ENCODE measurements at regions not wholly inside any gene's neighbourhood (a gene's known extent, or its start where the extent isn't known, plus 50 kb on each side); places are given as distances from the start of the nearest gene placed in this dataset.

- TF ChIP-seq KDM1A (CRISPR knock-in tag; IDR thresholded peaks at IDR 0.05) (no peak), ZFP1 (CRISPR knock-in tag; IDR thresholded peaks at IDR 0.05) (no peak), ZNF407 (CRISPR knock-in tag; IDR thresholded peaks at IDR 0.05; ENCODE audit: not compliant biosample characterization) (no peak), E2F1 (CRISPR knock-in tag; IDR thresholded peaks at IDR 0.05) (no peak), DDIT3 (CRISPR knock-in tag; IDR thresholded peaks at IDR 0.05) (no peak), ATAD3A (CRISPR knock-in tag; IDR thresholded peaks at IDR 0.05) (no peak), SP1 (IDR thresholded peaks at IDR 0.05) (no peak), SP1 (CRISPR knock-in tag; IDR thresholded peaks at IDR 0.05) (no peak), TP53 (CRISPR knock-in tag; conservative IDR thresholded peaks at IDR 0.05) (no peak), MAFF (IDR thresholded peaks at IDR 0.05; ENCODE audit: low read depth, low read length) (no peak), SMC3 (IDR thresholded peaks at IDR 0.05; ENCODE audit: low read length) (no peak), ZC3H4 (CRISPR knock-in tag; IDR thresholded peaks at IDR 0.05; ENCODE audit: borderline replicate concordance) (no peak), CTCF (CRISPR knock-in tag; IDR thresholded peaks at IDR 0.05) (no peak)
These were observed 706.1 kb upstream of the EPHA5 start for GRCh38 chr4:66376396-66376795.

Measured in HepG2 (cell line).